ENCODE measurements at regions not wholly inside any gene's neighbourhood (a gene's known extent, or its start where the extent isn't known, plus 50 kb on each side); places are given as distances from the start of the nearest gene placed in this dataset.
"Not testable (repeated sequence)": the region's sequence is repeated elsewhere in the genome, so short reads cannot be mapped to it uniquely, and the experiment has no call there.

DNA sequence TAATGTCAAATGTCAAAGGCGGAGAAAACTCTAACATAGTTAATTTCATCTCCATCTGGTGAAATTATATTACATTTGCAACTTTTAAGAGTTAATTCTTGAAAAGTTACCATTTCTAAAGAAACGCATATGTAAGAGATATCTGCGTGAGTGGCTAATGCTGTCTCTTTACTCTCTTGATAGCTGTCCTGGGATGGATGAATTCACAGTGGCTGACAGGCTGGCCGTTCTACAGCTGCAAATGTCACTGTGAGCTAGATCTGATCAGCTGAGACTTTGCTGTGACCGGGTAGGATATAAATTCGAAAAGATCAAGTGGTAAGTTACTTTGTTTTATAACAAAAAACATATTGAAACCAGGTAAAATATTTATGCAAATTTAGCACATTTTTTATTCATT, 557.1 kb upstream of the DDX18 start:
- no peak for DNase-seq

DNA sequence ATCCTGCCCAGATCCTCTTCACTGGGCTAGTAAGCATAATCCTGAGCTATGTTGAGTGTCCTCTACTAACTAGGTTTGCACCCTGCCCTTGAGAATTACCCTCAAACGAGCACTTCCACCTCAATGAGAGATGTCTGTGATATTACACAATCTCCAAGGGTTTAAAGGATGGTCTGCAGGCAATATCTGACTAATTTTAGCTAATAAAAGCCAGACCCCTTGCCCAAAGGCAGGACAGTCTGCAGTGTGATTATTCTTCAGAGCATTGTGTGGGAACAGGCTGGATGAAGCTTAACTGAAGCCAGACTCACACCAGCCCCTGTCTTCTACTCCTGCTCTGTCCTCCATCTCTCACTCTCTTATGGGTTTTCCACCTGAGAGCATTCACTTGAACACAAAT, 544.9 kb upstream of the DDX18 start:
- DNase-seq: no peak

DNA sequence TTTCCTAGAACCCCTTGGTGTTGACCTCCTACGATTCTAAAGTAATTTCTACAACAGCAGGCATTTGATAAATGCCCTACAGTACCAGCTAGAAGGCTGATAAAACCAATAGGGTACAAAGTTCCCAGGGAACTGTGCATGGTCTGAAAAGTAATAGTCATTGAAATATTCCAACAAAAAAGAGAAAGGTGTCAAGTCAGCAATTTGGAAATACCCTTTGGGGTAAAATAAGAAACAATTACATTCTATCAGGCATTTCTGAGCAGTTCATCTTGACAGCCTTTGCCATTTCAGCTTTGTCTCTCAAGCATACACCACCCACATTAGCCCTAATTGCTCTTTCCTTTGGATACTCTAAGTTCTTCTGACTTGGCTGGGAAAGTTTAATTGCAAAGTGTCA, 542.9 kb upstream of the DDX18 start:
- DNase-seq: no peak

DNA sequence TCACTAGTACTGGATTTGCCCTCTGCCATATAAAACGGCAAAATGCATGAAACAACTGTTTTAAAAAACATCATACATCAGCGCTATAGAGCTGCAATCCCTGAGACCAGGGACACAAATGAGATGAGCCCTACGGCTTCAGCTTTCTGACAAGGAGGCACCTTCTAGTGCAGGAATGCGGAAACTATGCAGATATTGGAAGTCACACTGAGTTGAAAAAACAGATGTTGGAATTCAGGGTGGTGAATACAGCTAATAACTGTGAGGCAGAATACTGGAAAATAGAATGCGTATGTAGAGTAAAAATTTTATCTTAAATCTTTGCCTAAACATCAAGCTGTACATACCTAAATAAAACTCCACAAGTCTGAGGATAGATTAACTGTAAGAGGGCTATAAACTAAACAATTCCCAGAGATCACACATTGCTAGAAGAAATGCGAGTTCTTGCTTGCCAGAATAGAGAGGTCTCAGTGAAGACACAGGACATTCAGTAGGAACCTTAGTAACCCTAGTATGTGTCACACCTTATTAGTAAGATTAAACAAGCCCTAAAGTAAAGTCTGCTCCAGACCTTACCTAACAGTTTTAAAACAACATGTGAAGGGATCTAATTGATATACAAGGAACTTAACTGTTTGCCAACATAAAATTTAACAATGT, 541.4 kb upstream of the DDX18 start:
- DNase-seq: no peak

GRCh38 chr2:117293012-117293411, 521.5 kb upstream of the DDX18 start:
- no peak for DNase-seq

GRCh38 chr2:117299451-117299850, 515.0 kb upstream of the DDX18 start:
- no peak for DNase-seq

DNA sequence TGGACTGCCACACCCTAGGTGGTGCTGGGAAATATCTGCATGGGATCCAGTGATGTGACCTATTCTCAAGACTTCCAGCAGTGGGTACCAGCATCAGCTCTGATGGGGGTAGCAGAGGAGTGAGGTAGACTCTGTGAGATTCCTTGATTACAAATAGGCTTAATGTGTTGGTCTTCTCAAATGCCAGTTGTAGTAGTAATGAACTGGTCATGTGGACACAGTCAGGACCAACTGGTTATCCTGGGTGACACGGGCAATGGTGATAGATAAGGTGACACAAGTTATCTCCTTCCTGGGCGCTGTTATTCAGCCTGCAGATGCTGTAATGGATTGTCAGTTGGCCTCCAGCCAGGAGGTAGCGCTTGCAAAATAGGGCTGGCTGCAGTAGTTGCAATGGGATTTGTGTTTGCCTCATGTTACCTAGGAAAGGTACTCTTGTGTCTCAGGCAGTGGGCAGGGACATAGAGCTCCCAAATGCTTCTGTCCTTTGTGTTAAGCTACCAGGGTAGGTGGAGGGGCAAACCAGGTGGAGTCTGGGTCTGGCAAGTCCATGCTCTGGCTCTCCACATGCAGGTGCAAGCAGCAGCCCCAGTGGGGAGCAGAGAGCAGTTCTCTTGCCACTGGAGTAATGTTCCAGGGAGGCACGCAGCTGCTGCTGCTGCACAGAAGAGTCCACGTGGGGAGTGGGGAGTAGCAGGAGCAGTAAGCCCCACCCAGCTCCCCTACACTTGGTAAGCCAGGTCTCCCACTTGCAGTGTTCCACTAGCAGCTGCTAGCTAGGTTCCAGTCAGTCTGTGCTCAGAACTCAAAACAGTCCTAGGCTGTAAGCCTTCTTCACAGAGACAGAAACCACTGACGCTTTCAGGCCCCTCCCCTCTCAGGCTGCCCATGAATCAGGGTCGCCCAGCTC, 505.4 kb upstream of the DDX18 start:
- DNase-seq: no peak

DNA sequence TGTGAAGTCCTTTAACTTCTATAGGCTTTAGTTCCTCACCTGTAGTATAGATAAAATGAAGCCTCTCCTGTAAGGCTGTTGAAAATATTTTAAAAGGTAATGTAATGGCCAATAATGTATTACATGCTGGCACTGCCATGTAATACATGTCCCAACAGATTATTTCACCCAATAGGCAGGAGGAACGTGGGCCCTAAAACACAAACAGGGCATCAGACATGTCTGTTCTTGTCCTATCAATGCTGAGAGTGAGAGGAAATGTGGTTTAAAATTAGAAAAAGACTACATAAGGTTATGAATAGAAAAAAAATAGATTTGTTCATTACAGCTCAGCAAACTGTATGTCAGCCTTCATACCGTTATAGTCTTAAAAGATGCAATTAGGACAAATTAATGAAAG, 492.7 kb upstream of the DDX18 start:
- no peak for DNase-seq

GRCh38 chr2:117323331-117323730, 491.2 kb upstream of the DDX18 start:
- DNase-seq: no peak

GRCh38 chr2:117330641-117331040, 483.9 kb upstream of the DDX18 start:
- no peak for DNase-seq

DNA sequence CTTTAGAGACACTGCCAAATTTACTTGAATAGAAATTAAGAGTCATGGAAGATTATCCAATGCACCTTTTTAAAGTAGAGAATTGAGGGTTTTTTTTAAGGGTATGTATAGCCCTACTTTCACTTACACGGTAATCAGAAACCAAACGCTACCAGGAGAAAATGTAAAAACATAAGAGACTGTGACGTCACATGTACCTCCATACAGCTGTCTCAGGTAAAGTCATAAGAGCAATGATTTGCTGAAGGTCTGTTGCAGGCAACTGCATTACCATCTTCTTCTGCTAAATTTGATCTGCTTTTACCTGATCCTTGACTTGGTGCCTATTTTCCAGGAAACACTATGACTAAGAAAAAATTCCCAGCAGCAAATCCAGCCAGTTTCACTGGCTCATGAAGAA, 478.5 kb upstream of the DDX18 start:
- no peak for DNase-seq

GRCh38 chr2:117336496-117336895, 478.0 kb upstream of the DDX18 start:
- no peak for DNase-seq

- not testable (repeated sequence) for DNase-seq
Measured at GRCh38 chr2:117337981-117338380, 476.5 kb upstream of the DDX18 start.

DNA sequence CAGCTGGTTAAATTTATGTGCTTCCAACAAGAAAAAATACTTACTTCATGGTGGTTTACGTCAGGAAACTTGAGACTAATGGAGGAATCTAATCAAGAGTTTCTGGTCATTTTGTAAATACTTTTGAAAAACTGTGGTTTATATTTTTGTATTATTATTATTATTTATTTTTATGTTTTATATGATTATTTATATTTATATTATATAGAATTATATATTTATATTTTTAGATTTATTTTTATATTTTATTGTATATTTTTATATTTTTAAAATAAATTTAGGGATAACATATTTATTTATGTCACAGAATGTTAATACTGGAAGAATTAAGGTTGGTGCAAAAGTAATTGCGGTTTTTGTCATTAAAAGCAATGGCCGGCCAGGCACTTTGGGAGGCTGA, 474.5 kb upstream of the DDX18 start:
- DNase-seq: no peak

DNA sequence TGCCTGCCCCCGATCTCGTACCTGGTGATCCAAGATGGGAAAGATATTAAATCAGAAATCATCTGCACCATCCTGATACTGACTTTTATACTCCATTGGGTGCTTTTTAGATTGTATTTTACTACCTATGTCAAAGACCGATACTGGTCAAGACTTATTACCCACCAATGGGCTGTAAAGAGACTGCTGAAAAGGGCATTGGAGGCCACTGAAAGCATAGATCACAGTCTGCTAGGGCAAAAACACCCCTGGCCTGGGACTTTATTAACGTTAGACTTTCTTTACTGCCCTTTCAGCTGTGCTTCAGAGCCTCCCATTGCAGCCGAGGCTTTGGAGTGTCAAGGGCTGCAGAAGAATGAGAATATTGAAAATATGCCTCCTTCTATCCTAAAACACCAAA, 472.8 kb upstream of the DDX18 start:
- no peak for DNase-seq

- no peak for DNase-seq
Measured at GRCh38 chr2:117342415-117342814, 472.1 kb upstream of the DDX18 start.

GRCh38 chr2:117349687-117350086, 464.8 kb upstream of the DDX18 start:
- DNase-seq: no peak

DNA sequence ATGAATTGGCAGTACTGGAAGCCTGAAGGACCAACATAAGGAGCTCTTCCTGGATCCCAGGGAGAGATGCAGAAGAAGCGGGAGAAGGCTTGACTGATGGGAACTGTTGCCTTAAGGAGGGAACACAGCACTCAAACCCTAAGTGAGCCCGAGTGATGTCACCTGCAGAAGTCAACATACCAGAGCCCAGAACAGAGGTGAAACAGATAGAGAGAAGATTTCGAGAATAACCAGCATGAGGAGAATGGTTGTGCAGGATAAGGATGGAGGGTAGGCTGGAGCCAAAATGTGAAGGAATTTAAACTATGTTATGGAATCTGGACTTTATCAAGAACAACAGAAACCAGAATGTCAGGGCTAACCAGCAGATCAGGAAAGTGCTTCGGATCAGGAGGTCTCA, 463.1 kb upstream of the DDX18 start:
- DNase-seq: no peak

- DNase-seq: no peak
Measured at GRCh38 chr2:117359266-117359914, 455.1 kb upstream of the DDX18 start.

- no peak for DNase-seq
Measured at GRCh38 chr2:117360586-117360985, 453.9 kb upstream of the DDX18 start.

- DNase-seq: no peak
Measured at GRCh38 chr2:117378653-117379052, 435.8 kb upstream of the DDX18 start.

- DNase-seq: no peak
Measured at GRCh38 chr2:117379928-117380327, 434.6 kb upstream of the DDX18 start.

DNA sequence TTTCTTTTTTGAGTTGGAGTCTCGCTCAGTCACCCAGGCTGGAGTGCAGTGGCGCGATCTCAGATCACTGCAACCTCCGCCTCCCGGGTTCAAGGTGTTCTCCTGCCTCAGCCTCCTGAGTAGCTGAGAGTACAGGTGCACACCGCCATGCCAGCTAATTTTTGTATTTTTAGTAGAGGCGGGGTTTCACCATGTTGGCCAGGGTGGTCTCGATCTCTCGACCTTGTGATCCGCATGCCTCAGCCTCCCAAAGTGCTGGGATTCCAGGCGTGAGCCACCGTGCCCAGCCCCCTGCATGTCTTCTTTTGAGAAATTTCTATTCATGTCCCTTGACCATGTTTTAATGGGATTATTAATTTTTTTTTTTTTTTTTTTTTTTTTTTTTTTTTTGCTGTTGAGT, 430.5 kb upstream of the DDX18 start:
- DNase-seq: not testable (repeated sequence)

DNA sequence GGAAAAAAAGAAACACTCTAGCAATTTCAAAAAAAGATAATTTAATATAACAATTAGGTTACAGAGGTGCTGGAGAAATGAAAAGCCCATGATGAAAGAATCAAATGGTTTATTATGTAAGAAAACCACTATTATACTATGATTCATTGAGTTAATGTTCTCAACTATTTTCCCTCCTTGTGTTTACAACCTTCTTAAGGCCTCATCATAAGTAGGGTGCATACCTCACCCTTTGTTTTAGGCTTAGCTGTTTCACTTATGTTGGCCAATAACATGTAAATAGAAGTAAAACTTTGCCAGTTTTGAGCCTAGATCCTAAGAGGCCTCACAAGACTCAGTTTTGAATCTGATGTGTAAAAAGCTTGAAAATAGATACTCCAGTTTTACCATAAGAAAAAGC, 418.3 kb upstream of the DDX18 start:
- DNase-seq: no peak

Measured in T1000 (cell line).